ENCODE measurements at regions not wholly inside any gene's neighbourhood (a gene's known extent, or its start where the extent isn't known, plus 50 kb on each side); places are given as distances from the start of the nearest gene placed in this dataset.

GRCh38 chr2:152823905-152824304, 105.5 kb downstream of the ARL6IP6 start:
- TF ChIP-seq MAX (IDR thresholded peaks at IDR 0.05; ENCODE audit: low read depth, low read length) (no peak), CTCF (IDR thresholded peaks at IDR 0.05; ENCODE audit: low read depth, low read length) (no peak), POLR2A (IDR thresholded peaks at IDR 0.05; ENCODE audit: extremely low read depth, insufficient read length) (no peak), MYC (IDR thresholded peaks at IDR 0.05; ENCODE audit: low read depth, low read length) (no peak)

Data from NB4 (cell line).